H9 (cell line): ENCODE measurements at regions not wholly inside any gene's neighbourhood (a gene's known extent, or its start where the extent isn't known, plus 50 kb on each side); places are given as distances from the start of the nearest gene placed in this dataset.

Source experiments
- DNase-seq: peaks from one replicate; pipeline ENCODE4 v3.0.0-alpha.2; 2017
- H2AFZ ChIP-seq: one replicate; pipeline ENCODE4 v1.6.1; 2013; ENCODE audit warnings: mild to moderate bottlenecking, low read length, control low read depth, moderate library complexity
- H2AK5ac ChIP-seq: 2 replicates; pipeline ENCODE4 v1.6.1; 2013; ENCODE audit warnings: low read length, control low read depth, mixed read lengths; ENCODE audit not compliant: insufficient read length
- H2BK120ac ChIP-seq: one replicate; pipeline ENCODE4 v1.6.1; 2013; ENCODE audit warnings: low read depth, mild to moderate bottlenecking, low read length, control low read depth, inconsistent platforms; ENCODE audit not compliant: poor library complexity, severe bottlenecking
- H2BK12ac ChIP-seq: 2 replicates; pipeline ENCODE4 v1.6.1; 2013; ENCODE audit warnings: low read length, control low read depth, mixed read lengths, low read depth; ENCODE audit not compliant: insufficient read length
- H2BK15ac ChIP-seq: 2 replicates; pipeline ENCODE4 v1.6.1; 2013; ENCODE audit warnings: low read depth, low read length, control low read depth
- H2BK20ac ChIP-seq: one replicate; pipeline ENCODE4 v1.6.1; 2013; ENCODE audit warnings: low read depth, mild to moderate bottlenecking, low read length, control low read depth, inconsistent platforms; ENCODE audit not compliant: poor library complexity, severe bottlenecking
- H2BK5ac ChIP-seq: 2 replicates; pipeline ENCODE4 v1.6.1; 2013; ENCODE audit warnings: low read length, control low read depth, mixed read lengths; ENCODE audit not compliant: insufficient read length
- H3K14ac ChIP-seq: 2 replicates; pipeline ENCODE4 v1.6.1; 2013; ENCODE audit warnings: low read length, control low read depth; ENCODE audit not compliant: insufficient read depth
- H3K18ac ChIP-seq: 2 replicates; pipeline ENCODE4 v1.6.1; 2013; ENCODE audit warnings: low read depth, mild to moderate bottlenecking, mixed read lengths, low read length, control low read depth; ENCODE audit not compliant: insufficient read length
- H3K23ac ChIP-seq: 2 replicates; pipeline ENCODE4 v1.6.1; 2013; ENCODE audit warnings: low read length, control low read depth, mixed read lengths, low read depth; ENCODE audit not compliant: insufficient read length
- H3K23me2 ChIP-seq: 2 replicates; pipeline ENCODE4 v1.6.1; 2013; ENCODE audit warnings: low read depth, mild to moderate bottlenecking, mixed read lengths, low read length, control low read depth; ENCODE audit not compliant: insufficient read length, poor library complexity, severe bottlenecking
- H3K27ac ChIP-seq: 2 replicates; pipeline ENCODE4 v1.5.1; 2013; ENCODE audit warnings: low read length, control low read depth, mixed read lengths, low read depth; ENCODE audit not compliant: insufficient read length
- H3K27me3 ChIP-seq: 2 replicates; pipeline ENCODE4 v1.6.1; 2013; ENCODE audit warnings: low read length, control low read depth, inconsistent platforms; ENCODE audit not compliant: insufficient read depth
- H3K4ac ChIP-seq: 2 replicates; pipeline ENCODE4 v1.6.1; 2013; ENCODE audit warnings: low read depth, mild to moderate bottlenecking, control low read depth, inconsistent platforms, low read length, moderate library complexity
- H3K4me1 ChIP-seq: 2 replicates; pipeline ENCODE4 v1.6.1; 2013; ENCODE audit warnings: low read length, control low read depth, inconsistent platforms; ENCODE audit not compliant: insufficient read depth
- H3K4me2 ChIP-seq: 2 replicates; pipeline ENCODE4 v1.6.1; 2013; ENCODE audit warnings: low read length, control low read depth, mixed read lengths; ENCODE audit not compliant: insufficient read length, insufficient read depth
- H3K56ac ChIP-seq: 2 replicates; pipeline ENCODE4 v1.6.1; 2013; ENCODE audit warnings: low read depth, mild to moderate bottlenecking, mixed read lengths, low read length, control low read depth; ENCODE audit not compliant: insufficient read length
- H3K79me1 ChIP-seq: 2 replicates; pipeline ENCODE4 v1.6.1; 2013; ENCODE audit warnings: low read depth, mild to moderate bottlenecking, moderate library complexity, low read length, control low read depth, inconsistent platforms; ENCODE audit not compliant: insufficient read depth, poor library complexity, severe bottlenecking
- H3K79me2 ChIP-seq: 2 replicates; pipeline ENCODE4 v1.6.1; 2013; ENCODE audit warnings: low read length, control low read depth, inconsistent platforms; ENCODE audit not compliant: insufficient read depth
- H3K9ac ChIP-seq: 2 replicates; pipeline ENCODE4 v1.6.1; 2013; ENCODE audit warnings: low read length, control low read depth, mixed read lengths; ENCODE audit not compliant: insufficient read length; ENCODE audit errors: extremely low read depth
- H3K9me3 ChIP-seq: one replicate; pipeline ENCODE4 v1.6.1; 2013; ENCODE audit warnings: low read depth, low read length, inconsistent platforms; ENCODE audit not compliant: control insufficient read depth
- H3T11ph ChIP-seq: one replicate; pipeline ENCODE4 v1.6.1; 2013; ENCODE audit warnings: mild to moderate bottlenecking, low read length, control low read depth, inconsistent platforms
- H4K20me1 ChIP-seq: one replicate; pipeline ENCODE4 v1.6.1; 2013; ENCODE audit not compliant: control insufficient read depth, insufficient read length, insufficient read depth
- H4K5ac ChIP-seq: 2 replicates; pipeline ENCODE4 v1.6.1; 2013; ENCODE audit warnings: low read depth, mild to moderate bottlenecking, mixed read lengths, low read length, control low read depth; ENCODE audit not compliant: insufficient read length
- H4K8ac ChIP-seq: replicated peaks from 2 replicates; pipeline ENCODE4 v1.6.1; 2013; ENCODE audit warnings: low read length, control low read depth, mixed read lengths, low read depth; ENCODE audit not compliant: insufficient read length
- H4K91ac ChIP-seq: 2 replicates; pipeline ENCODE4 v1.6.1; 2013; ENCODE audit warnings: low read depth, mild to moderate bottlenecking, moderate library complexity, mixed read lengths, low read length, control low read depth; ENCODE audit not compliant: insufficient read length
- H3K27ac Mint-ChIP-seq, 3 experiments: 2 replicates in 2 of 3; 3 replicates in 1 of 3; pipeline ENCODE4 v1.8.0; 2020 to 2021; ENCODE audit warnings: mixed read lengths in 3 of 3, mild to moderate bottlenecking in 1 of 3, moderate library complexity in 1 of 3
- H3K27me3 Mint-ChIP-seq: 2 replicates; pipeline ENCODE4 v1.8.0; 2021; ENCODE audit warnings: low read depth, mild to moderate bottlenecking, moderate library complexity, mixed read lengths
- H3K36me3 Mint-ChIP-seq, 3 experiments: 2 replicates in 2 of 3; 3 replicates in 1 of 3; pipeline ENCODE4 v1.8.0; 2020 to 2021; ENCODE audit warnings: low read depth in 3 of 3, mixed read lengths in 3 of 3; ENCODE audit not compliant: insufficient read depth in 1 of 3
- H3K4me1 Mint-ChIP-seq, 2 experiments: 2 replicates each; pipeline ENCODE4 v1.8.0; 2020; ENCODE audit warnings: mixed read lengths in 2 of 2
- H3K4me3 Mint-ChIP-seq, 2 experiments: 2 replicates in 1 of 2; 3 replicates in 1 of 2; pipeline ENCODE4 v1.8.0; 2020 to 2021; ENCODE audit warnings: mild to moderate bottlenecking in 2 of 2, mixed read lengths in 2 of 2, moderate library complexity in 1 of 2
- H3K9me3 Mint-ChIP-seq, 2 experiments: 2 replicates in 1 of 2; 3 replicates in 1 of 2; pipeline ENCODE4 v1.8.0; 2020; ENCODE audit warnings: mild to moderate bottlenecking in 2 of 2, mixed read lengths in 2 of 2, moderate library complexity in 1 of 2
- CTCF ChIP-seq: fragments of 200-600 bp; sonication (generic); conservative IDR thresholded peaks from 3 replicates; pipeline ENCODE4 v1.8.0; 2021; ENCODE audit warnings: antibody characterized with exemption, mild to moderate bottlenecking
- WGBS: extraction: QIAGEN DNeasy Blood & Tissue Kit; methylation state at CpG from one replicate; pipeline ENCODE4 v1.1.7; 2013; ENCODE audit warnings: missing lambda C conversion rate, low lambda C conversion rate, mixed read lengths; ENCODE audit not compliant: insufficient read length; ENCODE audit errors: extremely low coverage; 5-methylcytosine and 5-hydroxymethylcytosine counted together

DNA sequence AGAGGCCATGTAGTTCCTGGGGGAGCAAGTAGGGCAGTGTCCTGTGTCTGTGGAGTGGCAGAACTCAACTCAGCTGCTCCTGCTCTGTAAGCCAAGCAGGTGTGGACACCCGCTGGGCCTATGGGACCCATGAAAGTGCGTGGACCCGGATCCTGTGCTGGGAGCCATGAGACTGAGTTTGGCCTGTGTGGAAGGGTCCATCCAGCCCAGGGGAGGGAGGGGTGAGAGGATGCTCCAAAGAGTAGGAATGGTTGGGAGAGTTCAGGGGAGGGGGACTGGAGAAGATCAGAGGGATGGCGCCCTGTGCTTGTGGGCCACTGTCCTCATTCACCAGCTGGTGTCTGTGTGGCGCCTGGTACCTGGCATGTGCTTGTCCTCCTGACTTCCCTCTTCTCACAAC is 226.4 kb upstream of the HS6ST1 start:
- no peak overlapping the region for H2BK120ac ChIP-seq
- H3K4ac ChIP-seq: no peak overlapping the region
- H4K20me1 ChIP-seq: no peaks in the 10 kb centered on the region
- no peaks in the 10 kb centered on the region for H3K27me3 ChIP-seq
- H2BK5ac ChIP-seq: no peak overlapping the region
- no peak overlapping the region for H3T11ph ChIP-seq
- H3K56ac ChIP-seq: no peak overlapping the region
- H2AFZ ChIP-seq: no peak overlapping the region
- no peak overlapping the region for H3K14ac ChIP-seq
- no peak overlapping the region for H4K91ac ChIP-seq
- Mint-ChIP-seq H3K36me3 (no peaks in the 10 kb centered on the region; a peak in 2 of 7 replicates), H3K27me3 (peaks cover 1% of the 10 kb centered on the region; the same call in 1 of the 2 replicates), H3K9me3 (peaks cover 0 to 2% of the 10 kb centered on the region in 2 experiments; a peak in 1 of 5 replicates), H3K4me1 (peaks cover 14 to 18% of the 10 kb centered on the region in 2 experiments), H3K27ac (no peak overlapping the region; a peak in 1 of 7 replicates), H3K4me3 (no peak overlapping the region)
- H3K18ac ChIP-seq: no peak overlapping the region
- no peak overlapping the region for H3K23ac ChIP-seq
- H3K79me1 ChIP-seq: no peaks in the 10 kb centered on the region
- no peak overlapping the region for H3K27ac ChIP-seq
- no peak overlapping the region for H3K9ac ChIP-seq
- H3K4me1 ChIP-seq: no peaks in the 10 kb centered on the region; the same call in 1 of the 2 replicates
- no peaks in the 10 kb centered on the region for H3K79me2 ChIP-seq
- WGBS: no CpG with 5 or more reads among the region's 5 CpGs
- no peaks in the 10 kb centered on the region for H3K9me3 ChIP-seq
- no peak overlapping the region for H2AK5ac ChIP-seq
- no peak overlapping the region for H3K4me2 ChIP-seq
- H2BK20ac ChIP-seq: no peak overlapping the region
- no peak overlapping the region for H2BK15ac ChIP-seq
- H2BK12ac ChIP-seq: no peak overlapping the region
- no peak for TF ChIP-seq CTCF
- H3K23me2 ChIP-seq: no peaks in the 10 kb centered on the region
- H4K8ac ChIP-seq: no peak overlapping the region
- no peak for DNase-seq
- no peak overlapping the region for H4K5ac ChIP-seq
